ENCODE measurements at regions not wholly inside any gene's neighbourhood (a gene's known extent, or its start where the extent isn't known, plus 50 kb on each side); places are given as distances from the start of the nearest gene placed in this dataset.
"Not testable (repeated sequence)": the region's sequence is repeated elsewhere in the genome, so short reads cannot be mapped to it uniquely, and the experiment has no call there.

DNA sequence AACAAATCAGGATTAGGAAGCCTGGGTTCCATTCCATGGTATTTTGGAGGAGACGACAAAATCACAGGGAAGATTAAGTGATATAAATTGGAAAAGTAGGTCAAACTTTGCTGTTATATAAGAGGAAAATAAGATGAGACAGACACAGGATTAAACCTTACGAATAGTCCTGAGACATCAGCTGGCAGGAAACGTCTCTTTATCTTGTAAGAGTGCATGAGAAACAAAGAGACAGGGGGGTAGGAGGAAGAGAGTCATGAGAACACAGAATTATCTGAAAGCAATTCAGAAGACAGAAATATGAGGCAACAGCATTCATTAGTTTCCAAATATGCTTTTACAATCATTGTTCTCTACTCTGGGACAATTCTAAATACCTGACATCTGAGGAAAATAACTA, 310.6 kb upstream of the MIR17HG start:
- DNase-seq: no peak

DNA sequence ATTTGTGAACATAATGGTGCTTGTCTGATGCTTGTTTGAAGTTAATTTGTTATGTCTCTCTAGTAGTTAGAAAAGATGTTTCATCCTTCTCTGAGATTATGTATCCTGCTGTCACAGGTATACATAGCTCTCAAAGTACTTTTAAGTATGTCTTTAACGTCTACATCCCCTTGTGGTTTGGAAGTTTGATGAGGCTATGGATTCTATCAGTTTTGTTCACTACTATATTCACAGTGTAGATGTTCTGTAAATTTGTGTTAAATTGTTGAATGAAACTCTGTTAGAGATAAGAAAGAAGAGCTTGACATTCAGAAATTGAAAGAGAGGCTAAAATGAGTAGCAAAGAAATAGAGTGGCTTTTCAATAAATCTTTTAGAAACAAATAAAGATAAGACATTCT, 304.6 kb upstream of the MIR17HG start:
- no peak for DNase-seq

DNA sequence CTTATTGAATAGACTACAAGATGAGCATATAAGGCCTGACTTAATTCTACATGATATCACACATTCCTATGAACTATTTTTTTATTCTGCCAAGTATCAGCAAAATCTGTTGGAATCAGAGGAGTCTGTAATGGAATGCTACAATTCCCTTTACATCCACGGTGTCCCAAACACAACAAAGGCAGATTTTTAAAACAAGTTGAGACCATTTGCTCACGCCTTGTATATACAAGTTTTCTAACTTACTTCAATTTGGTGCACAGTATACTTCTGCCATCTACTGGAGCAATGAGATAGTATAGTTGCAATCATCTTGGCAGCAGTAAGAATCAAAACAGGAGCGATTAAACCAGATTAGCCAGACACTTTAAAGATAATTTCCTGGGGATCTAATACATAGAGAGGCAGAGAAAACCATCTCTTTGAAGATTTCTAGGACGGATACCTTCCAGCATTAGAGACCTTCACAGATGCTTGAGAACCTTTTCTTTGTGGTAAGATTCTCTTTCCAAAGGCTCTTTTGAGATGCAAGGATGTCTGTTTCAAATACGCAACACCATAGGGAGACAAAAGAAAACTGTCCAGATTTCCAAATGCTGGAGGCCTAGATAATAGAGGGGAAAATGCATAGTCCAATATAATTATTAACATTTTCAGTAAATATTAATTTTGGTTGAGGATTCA, 302.0 kb upstream of the MIR17HG start:
- DNase-seq: no peak

DNA sequence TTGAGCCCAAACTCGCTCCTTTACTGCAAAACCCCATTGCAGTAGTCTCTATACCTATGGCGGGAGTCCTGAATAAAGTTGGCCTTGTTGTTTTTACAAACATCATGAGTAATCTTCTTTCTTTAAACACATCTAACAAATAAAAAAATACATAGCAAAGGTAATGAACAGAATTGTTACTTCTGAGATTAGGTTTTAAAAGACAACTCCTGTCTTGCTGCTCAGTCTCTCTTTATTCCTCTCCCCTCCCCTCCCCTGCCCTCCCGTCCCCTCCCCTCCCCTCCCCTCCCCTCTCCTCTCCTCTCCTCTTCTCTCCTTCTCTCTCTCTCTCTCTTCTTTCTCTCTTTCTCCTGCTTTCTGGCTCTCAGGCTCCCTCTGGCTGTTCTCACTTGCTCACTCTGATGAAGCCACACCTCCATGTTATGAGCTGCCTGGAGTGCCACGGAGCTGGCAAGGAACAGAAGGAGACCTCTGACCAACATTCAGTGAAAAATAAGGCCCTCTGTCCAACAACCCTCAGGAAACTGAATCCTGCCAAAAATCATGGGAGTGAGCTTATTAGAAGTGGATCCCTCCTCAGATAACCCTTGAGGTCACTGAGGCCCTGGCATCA, 300.7 kb upstream of the MIR17HG start:
- no peak for DNase-seq

DNA sequence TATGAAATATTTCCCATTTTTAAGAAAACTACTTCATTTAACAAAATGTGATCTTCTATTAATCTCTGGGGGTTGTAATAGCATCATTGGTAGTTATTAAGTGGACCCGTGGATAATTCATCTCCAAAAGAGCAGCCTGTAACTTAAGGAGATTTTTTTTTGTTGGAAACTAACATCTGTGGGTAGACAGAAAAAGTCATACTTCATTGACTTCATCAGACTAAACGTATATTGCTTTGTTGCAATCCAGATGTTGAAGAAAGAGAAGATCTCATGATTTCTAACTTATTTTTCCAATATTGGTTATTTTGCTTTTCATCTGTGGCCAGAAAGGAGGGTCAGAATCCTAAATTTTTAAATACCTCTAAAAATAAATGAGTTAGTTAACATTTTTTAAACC, 296.5 kb upstream of the MIR17HG start:
- DNase-seq: no peak

DNA sequence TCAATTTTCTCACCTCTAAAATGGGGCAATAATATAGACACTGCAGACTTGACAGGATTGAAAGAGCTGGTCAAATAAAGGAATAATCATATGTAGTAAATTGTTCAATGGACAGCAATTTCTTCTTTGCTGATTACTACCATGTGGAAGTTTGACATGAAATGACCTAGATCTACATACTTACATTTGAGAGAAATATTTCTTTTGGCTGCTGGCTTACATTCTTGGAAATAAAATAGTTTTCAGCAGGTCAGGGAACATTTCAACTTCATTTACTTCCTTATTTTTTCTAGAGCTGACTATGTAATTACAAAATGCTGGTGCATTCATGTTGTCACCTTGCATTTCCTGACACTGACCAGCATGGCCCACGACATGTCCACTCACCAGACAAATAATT, 294.6 kb upstream of the MIR17HG start:
- DNase-seq: no peak

DNA sequence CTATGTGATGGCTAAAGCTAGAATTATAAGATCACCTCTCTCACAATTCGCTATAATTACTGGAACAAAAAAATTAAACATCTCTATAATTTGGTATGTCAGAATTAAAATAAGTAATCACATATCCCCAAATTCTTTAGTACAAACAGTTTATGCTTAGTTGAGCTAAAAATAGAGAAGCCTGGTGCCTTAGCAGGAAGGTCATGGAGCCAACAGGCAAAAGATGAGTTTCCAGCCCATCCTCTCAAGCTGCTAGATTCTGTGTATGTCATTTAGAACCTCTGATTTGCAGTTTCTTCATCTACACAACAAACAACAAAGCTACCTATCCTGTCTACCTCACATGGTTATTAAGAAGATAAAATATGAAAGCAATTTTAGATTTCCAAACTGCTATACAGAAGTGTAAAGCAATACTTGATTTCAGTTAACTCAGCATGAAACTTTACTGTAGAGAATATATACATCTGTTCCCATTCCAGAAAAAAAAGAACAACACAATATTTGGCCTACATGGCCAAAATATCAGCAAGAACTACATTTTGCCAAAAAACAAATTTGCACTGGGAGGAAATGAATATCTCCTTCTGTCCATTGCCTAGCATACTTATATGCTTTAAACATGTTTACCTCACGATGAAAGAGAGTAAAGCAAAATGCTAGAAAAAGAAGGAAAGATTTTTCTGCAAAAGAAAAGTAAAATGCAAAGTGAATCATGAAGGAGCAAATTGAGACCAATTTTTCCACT, 294.0 kb upstream of the MIR17HG start:
- DNase-seq: no peak

DNA sequence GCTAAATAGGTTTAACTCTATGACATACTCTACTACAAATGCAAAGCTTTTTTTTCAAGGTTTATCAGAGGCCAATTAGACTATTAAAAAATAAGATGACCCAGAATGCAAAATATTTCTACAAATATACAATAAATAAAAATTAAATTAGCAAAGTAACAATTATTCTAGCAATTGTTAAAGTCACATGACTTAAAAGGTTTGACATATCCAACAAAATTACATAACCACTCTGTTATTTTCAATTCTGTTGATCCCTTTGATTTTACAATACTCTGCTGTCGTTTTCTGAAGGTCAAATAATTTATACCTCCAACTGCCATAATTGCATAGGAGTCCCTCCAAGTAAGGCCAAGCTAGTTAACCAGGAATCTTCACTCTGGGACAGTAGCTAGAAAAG, 292.6 kb upstream of the MIR17HG start:
- DNase-seq: no peak

DNA sequence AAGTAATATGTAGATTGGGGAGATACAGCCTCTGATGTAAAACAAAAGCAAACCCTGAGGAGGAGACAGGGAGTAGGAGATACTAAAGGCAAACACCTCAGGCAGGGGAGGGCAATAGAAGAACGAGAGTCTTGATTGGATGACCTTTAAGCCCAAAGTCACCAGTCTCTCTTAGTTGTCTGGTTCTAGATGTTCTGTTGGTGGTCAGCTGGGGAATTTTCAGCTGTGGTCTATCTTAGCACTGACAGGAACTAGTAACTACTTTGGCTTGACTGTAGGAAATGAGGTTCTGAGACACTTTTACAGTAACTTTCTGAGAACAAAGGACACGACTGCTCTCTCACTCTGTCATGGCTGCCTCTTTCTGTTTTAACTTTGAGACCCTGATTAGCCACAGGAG, 290.7 kb upstream of the MIR17HG start:
- no peak for DNase-seq

DNA sequence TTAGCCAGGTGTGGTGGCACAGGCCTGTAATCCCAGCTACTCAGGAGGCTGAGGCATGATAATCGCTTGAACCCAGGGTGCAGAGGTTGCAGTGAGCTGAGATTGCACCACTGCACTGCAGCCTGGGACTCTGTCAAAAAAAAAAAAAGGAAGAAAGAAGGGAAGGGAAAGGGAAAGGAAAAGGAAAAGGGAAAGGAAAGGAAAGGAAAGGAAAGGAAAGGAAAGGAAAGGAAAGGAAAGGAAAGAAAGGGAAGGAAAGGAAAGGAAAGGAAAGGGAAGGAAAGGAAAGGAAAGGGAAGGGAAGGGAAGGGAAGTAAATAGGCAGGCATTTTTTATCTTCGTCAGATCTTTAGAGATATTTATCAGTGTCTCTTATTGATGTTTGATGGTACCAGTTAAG, 290.0 kb upstream of the MIR17HG start:
- DNase-seq: not testable (repeated sequence)

DNA sequence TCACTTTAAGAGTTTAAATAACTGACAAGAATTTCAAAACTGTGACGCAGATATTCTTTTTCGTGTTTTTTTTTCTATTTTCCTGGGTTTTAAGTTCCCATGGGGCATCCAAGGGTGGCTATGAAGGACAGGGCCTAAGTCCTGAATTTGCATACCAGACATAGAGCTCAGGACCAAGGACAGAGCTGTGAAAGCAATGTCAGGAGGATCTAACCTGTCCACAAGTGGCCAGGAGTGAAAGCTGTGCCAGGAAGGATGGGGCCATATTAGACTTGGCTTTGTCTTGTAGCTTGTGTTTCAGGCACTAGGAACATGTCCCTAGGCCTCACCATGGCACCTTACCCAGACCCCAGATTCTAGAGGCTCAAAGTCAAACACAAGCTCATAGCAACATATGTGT, 289.4 kb upstream of the MIR17HG start:
- DNase-seq: no peak

DNA sequence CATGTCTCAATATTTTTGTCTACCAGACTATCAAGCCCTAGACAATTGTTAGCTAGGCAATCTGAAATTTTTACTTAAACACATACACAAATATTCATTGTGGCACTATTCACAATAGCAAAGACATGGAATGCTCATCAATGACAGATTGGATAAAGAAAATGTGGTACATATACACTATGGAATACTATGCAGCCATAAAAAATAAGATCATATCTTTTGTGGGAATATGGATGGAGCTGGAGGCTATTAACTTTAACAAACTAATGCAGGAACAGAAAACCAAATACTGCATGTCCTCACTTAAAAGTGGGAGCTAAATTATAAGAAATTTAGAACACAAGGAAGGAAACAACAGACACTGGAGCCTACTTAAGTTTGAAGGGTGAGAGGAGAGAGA, 288.6 kb upstream of the MIR17HG start:
- no peak for DNase-seq

DNA sequence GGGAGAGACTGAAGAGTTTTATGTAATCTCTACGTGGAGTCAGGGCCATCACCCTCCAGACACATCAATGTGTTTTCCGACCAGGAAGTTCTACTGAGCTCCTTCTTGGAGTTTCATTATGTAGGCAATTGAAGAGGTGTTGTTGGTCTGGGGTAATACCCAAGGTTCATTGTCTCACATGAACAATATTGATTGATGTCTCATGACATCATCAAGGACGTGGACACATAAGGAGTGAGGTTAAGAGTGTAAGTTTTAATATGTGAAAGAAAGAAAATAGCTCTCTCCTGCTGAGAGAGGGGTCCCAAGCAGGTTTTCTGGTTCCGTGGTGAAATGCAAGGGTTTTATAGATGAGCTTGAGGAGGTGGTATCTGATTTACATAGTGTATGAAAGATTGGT, 280.7 kb upstream of the MIR17HG start:
- DNase-seq: no peak

DNA sequence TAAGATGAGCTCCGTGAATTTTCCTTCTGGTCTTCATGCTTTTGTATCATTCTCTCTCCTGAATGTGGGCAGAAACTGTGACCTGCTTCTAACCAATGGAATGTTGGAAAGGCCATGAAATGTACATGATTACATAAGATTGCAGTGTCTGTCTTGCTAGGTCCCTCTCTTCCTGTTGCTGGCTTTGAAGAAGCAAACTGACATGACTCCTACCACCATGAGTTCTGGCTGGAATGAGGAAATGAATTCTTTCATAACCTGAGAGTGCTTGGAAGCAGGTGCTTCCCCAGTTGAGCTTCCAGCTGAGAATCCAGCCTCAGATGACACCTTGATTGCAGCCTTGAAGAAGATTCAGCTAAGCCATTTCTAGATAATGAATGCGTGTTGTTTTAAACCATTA, 275.0 kb upstream of the MIR17HG start:
- no peak for DNase-seq

DNA sequence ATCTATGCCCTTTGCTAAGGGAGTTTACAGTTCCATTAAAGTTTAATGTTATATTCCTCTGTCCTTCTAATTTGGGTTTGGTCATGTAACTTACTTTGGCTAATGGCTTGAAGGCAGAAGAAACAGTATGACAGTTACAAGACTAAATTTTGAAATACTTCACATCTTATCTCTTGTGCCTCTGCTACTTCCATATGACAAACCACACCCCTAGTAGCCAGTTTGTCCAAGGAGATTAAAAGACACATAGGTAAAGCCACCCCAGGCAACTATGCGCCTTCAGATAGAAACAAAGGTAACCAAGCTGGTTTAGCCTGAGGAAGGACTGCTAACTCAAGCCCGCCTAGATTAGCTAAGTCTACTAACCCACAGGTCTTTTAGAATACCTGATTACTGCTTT, 273.4 kb upstream of the MIR17HG start:
- no peak for DNase-seq

DNA sequence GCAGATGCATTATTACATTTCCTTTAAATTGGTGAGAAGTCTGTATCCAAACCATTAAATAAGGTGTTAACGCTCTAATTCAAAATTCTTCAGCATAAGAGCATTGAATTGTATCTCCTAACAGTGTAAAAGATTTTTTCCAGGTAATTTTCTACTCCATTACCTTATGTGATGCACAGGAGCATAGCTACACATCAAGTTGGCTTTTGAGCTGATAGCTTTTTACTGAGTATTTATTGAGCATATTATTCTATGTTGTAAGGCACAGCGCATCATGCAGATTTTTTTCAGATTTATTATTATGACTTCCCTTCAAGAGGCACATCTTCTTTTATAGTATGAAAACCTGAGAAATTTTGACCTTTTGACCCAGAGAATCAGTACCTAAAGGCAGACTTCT, 270.7 kb upstream of the MIR17HG start:
- no peak for DNase-seq

DNA sequence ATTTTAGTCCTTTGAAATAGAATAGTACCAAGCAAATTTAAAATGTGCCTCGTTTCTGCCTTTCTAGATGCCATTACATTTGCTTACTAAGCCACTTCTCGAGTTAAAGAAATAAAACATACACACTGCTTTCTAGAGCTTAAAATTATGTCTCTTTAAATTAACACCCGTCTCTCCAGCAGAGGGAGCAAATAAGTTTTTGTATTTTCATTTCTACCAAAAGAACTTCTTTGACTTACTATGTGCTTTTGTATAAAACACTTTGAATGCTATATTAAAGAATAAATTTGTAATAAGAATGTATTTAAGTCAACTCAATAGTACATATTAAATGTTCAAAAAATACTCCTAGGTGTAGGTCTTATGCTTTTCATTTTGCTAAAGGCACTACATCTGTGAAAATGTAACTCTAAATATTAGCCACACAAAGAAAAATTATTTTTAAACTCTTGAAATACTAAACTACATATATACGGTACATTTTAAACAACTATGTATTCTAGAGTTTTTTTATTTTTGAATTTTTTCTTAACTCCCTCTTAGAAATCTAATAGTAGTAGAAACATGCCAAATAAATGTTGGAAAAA, 269.3 kb upstream of the MIR17HG start:
- DNase-seq: no peak

DNA sequence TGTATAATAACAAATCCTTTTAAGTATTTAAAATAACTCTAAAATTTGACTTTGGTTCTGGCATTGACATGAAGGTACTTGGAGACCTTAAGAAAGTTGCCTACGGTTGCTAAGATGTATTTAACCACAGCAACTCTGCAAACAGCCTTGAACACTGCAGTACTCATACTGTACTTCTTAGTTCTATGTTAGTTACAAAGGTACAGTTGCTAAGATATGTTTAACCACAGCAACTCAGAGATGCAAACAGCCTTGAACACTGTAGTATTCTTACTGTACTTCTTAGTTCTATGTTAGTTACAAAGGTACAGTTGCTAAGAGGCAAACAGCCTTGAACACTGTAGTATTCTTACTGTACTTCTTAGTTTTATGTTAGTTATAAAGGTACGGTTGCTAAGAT, 268.3 kb upstream of the MIR17HG start:
- DNase-seq: no peak

DNA sequence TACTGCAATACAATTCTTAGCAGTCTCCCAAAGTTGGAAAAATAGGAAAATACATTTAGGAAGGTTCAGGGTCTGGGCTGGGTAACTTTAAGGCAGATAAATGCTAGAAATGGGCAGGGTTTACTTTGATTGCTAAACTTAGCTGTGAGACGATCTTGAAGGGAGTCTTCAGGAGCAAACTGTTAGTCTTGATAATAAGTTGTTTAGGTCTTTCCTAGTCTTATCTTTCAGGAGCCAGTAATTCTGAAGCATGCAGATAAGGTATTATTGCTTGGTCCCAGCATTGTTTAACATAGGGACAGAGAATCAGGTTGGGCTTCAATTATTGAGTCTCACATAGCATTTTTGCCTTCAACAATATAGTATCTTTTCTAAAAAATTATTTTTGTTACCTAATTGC, 262.4 kb upstream of the MIR17HG start:
- no peak for DNase-seq

DNA sequence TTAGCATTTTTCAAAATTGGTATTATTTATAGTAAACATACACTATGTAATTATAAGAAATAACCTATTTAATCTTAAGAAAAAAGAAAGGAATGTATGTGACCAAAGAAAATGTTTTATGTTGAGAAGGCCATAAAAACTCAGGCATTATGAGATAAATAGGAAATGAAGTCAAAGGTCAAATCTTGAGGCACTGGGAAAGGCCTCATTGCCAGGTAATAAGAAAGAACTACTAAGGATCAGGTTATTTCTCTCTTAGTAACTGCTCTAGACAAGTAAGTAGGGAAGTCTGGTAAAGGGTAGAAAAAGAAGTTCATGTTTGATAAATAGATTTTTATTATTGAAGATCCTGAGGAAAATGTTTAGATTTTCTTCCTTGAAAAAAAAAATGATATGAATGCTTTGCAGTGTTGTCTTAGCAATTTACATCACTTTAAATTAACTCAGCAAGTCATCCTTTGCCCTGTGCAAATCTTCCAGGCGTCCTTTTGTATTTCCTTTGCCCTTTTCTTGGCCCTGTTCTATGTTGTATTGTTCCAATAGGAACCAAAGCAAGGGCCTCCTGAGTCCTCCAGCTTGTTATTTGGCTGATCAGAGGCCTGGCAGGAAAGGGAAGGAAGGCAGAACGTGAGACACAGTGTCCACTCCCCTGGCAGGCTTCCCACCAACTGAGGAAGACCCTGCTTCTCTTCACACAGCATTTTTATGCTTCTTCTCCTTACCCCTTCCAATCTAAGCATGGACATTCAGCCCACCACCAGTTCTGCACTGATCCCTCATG, 260.4 kb upstream of the MIR17HG start:
- DNase-seq: no peak

DNA sequence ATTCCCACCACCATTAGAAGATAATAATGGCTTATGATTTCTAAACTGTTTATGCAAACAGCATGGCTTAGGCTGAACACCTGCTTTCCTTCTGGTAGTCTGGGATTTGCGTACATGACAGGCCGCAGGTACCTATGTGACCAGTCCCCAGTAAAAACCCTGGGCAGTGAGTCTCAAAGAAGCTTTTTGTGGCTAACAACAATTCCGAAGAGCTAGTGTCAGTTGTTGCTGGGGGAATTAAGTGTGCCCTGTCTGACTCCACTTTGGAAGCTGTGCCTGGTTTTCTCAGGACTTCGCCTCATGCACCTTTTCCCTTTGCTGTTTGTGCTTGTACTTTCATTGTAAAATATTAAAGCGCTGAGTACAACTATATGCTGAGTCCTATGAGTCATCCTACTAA, 250.2 kb upstream of the MIR17HG start:
- no peak for DNase-seq

DNA sequence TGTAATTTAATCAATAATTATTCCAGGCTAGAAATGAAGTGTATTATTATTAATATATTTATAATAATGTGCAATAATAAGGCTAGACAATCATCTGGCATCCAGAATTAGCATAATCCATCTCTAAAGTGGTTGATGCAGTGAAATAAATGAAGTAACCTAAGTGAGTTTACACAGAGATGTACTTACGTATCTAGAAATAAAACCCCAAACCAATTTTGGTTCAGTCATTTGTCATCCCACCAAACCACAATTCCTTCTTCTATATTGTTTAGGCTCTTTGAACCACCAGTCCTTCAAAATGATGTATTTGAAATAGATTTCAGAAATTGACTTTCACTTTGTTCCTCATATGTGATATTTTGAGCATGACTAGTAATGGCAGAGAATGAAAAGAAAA, 247.6 kb upstream of the MIR17HG start:
- DNase-seq: no peak

DNA sequence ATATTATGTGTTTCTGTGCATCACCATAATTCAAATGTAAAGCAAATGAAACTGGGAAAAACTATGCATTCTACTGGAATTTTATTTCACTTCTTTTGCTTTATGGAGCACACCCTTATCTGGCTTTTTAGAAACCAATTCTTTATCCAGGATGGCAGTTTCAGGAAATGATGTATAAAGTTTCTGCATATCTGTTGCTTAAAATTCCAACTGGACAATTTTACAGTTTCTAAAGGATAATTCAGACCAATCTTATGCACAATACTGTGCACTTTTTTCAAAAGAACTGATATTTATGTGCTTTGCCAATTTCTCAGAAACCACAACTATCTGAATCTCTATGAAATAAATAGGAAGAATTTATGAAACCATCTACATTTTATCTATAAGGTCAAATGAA, 246.5 kb upstream of the MIR17HG start:
- DNase-seq: no peak

All from activated T-cell treated with anti-CD3 and anti-CD28 coated beads, Interleukin-2, amount 50 U/mL, for 1 hour (primary cell).